HUES64 (cell line): ENCODE measurements at regions not wholly inside any gene's neighbourhood (a gene's known extent, or its start where the extent isn't known, plus 50 kb on each side); places are given as distances from the start of the nearest gene placed in this dataset.

Experiments used
- H3K27ac ChIP-seq: 2 replicates; pipeline ENCODE4 v1.7.0; 2013; ENCODE audit warnings: low read depth, low read length, inconsistent platforms
- H3K27me3 ChIP-seq: 2 replicates; pipeline ENCODE4 v1.6.1; 2013; ENCODE audit warnings: mild to moderate bottlenecking, low read length; ENCODE audit not compliant: insufficient read depth
- H3K36me3 ChIP-seq: 2 replicates; pipeline ENCODE4 v1.6.1; 2013; ENCODE audit warnings: mild to moderate bottlenecking, low read length; ENCODE audit not compliant: insufficient read depth
- H3K4me1 ChIP-seq: 2 replicates; pipeline ENCODE4 v1.6.1; 2013; ENCODE audit warnings: mild to moderate bottlenecking, low read length, moderate library complexity; ENCODE audit not compliant: insufficient read depth
- H3K4me3 ChIP-seq: 2 replicates; pipeline ENCODE4 v1.5.1; 2013; ENCODE audit warnings: mild to moderate bottlenecking, low read length, moderate library complexity
- H3K9ac ChIP-seq: 2 replicates; pipeline ENCODE4 v1.6.1; 2013; ENCODE audit warnings: mild to moderate bottlenecking, low read depth, low read length
- H3K9me3 ChIP-seq: 2 replicates; pipeline ENCODE4 v1.6.1; 2013; ENCODE audit warnings: low read depth, low read length; ENCODE audit not compliant: insufficient read depth
- WGBS: fragments of 150-250, 120-280 bp; methylation state at CpG from one replicate; pipeline ENCODE4 v1.1.7; 2013; ENCODE audit warnings: missing lambda C conversion rate; 5-methylcytosine and 5-hydroxymethylcytosine counted together

- WGBS, result 89% methylated on average over 4 of the region's 4 CpGs
- no peak overlapping the region for H3K27ac ChIP-seq
- H3K27me3 ChIP-seq, result no peaks in the 10 kb centered on the region
- no peak overlapping the region for H3K9ac ChIP-seq
- no peaks in the 10 kb centered on the region for H3K4me1 ChIP-seq
- no peaks in the 10 kb centered on the region for H3K9me3 ChIP-seq
- H3K4me3 ChIP-seq, result no peak overlapping the region
- no peaks in the 10 kb centered on the region for H3K36me3 ChIP-seq
Measured at GRCh38 chr1:55316502-55316901, 101.3 kb upstream of the USP24 start.

GRCh38 chr1:55315552-55315951 lies 100.4 kb upstream of the USP24 start:
- Histone ChIP-seq H3K36me3 (no peaks in the 10 kb centered on the region), H3K9me3 (no peaks in the 10 kb centered on the region), H3K27me3 (no peaks in the 10 kb centered on the region), H3K27ac (no peak overlapping the region), H3K9ac (no peak overlapping the region), H3K4me1 (peaks cover 6% of the 10 kb centered on the region; the same call in 1 of the 2 replicates), H3K4me3 (no peak overlapping the region)
- WGBS, result no CpG with 5 or more reads among the region's 1 CpG

- Histone ChIP-seq H3K9ac (no peak overlapping the region), H3K9me3 (no peaks in the 10 kb centered on the region), H3K36me3 (no peaks in the 10 kb centered on the region), H3K27ac (no peak overlapping the region), H3K4me3 (no peak overlapping the region), H3K4me1 (peaks cover 6% of the 10 kb centered on the region; the same call in 1 of the 2 replicates), H3K27me3 (no peaks in the 10 kb centered on the region)
- WGBS, result 95% methylated on average over 4 of the region's 4 CpGs
Measured at GRCh38 chr1:55314740-55315139, 99.6 kb upstream of the USP24 start.

DNA sequence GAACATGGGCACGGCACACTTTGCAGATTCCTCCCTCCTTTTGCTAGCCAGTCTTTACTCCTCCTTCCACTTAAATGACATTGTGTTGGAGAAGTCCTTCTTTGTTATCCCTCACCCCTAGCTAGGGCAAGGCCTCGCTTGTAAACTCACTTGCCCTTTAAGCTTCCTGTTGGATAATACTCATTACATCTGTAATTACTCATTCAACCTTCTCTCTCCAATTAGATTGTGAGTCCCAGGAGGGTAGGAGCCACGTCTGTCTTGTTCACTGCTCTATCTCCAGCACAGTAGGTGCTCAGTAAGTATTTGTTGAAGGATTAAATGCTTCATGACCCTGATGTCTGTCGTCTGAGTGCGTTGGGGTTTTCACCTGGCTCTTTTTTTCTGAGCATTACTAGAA lies 98.7 kb upstream of the USP24 start:
- Histone ChIP-seq H3K9me3 (no peaks in the 10 kb centered on the region), H3K36me3 (no peaks in the 10 kb centered on the region), H3K4me1 (peaks cover 6% of the 10 kb centered on the region; the same call in 1 of the 2 replicates), H3K4me3 (no peak overlapping the region), H3K9ac (no peak overlapping the region), H3K27me3 (no peaks in the 10 kb centered on the region), H3K27ac (no peak overlapping the region)
- WGBS, result 64% methylated on average over 4 of the region's 5 CpGs

DNA sequence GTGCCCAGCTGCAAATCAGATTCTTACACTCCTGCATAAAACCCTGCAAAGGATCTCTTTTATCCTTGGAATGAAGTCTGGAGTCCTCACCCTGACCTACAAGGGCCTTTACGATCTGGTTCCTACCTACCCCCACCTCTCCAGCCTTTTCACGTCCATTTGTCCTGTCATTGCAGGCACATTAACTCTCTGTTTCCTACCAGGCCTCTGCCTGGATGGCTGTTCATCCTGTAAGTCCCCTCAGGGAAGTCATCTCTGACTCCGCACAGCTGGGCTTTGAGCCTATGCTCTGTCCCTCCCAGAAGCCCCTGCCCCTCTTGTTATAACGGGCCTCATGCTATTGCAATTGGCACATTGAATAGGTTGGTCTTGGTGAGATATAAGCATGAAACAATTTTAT lies 96.8 kb upstream of the USP24 start:
- Histone ChIP-seq H3K27ac (no peak overlapping the region), H3K27me3 (no peaks in the 10 kb centered on the region), H3K4me3 (no peak overlapping the region), H3K9ac (no peak overlapping the region), H3K9me3 (no peaks in the 10 kb centered on the region), H3K36me3 (no peaks in the 10 kb centered on the region), H3K4me1 (peaks cover 6% of the 10 kb centered on the region; the same call in 1 of the 2 replicates)
- 89% methylated on average over 4 of the region's 4 CpGs for WGBS

DNA sequence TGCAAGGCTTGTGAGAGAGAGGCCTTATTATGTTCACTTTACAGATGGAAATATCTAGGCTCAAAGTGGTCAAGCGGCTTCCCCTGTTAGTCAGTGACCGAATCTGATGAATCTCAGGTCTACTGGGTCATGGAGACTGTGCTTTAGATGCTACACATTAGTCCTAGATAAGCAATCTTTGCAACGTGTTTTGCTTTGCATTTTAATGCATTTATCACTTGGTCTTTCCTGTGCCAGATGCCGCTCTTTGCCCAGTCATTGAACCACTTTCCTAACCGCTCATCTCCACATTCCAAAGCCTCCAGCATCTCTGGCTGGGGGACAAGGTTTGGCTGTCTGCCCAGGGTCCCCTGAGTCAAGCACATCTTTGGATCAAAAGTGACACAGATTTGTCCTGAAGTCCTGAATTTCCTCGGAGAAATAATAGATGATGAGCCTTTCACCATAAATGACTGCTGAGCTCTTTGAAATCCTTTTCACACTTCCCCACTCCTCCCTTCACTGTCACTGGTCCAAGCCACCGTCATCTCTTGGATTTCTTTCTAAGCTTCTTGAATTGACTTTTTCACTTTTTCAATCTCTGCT lies 96.0 kb upstream of the USP24 start:
- 90% methylated on average over 7 of the region's 7 CpGs for whole genome bisulfite sequencing
- no peak overlapping the region for H3K27ac ChIP-seq
- no peak overlapping the region for H3K4me3 ChIP-seq
- no peaks in the 10 kb centered on the region for H3K9me3 ChIP-seq
- peaks cover 6% of the 10 kb centered on the region; the same call in 1 of the 2 replicates for H3K4me1 ChIP-seq
- H3K36me3 ChIP-seq, result no peaks in the 10 kb centered on the region
- no peaks in the 10 kb centered on the region for H3K27me3 ChIP-seq
- H3K9ac ChIP-seq, result no peak overlapping the region

GRCh38 chr1:55310505-55310971 lies 95.4 kb upstream of the USP24 start:
- Histone ChIP-seq H3K9ac (no peak overlapping the region), H3K27ac (no peak overlapping the region), H3K4me3 (no peak overlapping the region), H3K27me3 (no peaks in the 10 kb centered on the region), H3K4me1 (peaks cover 6% of the 10 kb centered on the region; the same call in 1 of the 2 replicates), H3K9me3 (no peaks in the 10 kb centered on the region), H3K36me3 (no peaks in the 10 kb centered on the region)
- 85% methylated on average over 3 of the region's 3 CpGs for WGBS

GRCh38 chr1:55309786-55310504 lies 94.8 kb upstream of the USP24 start:
- WGBS, result 83% methylated on average over 18 of the region's 18 CpGs

GRCh38 chr1:55309053-55309452 lies 93.9 kb upstream of the USP24 start:
- Histone ChIP-seq H3K27ac (no peak overlapping the region), H3K4me3 (no peak overlapping the region), H3K9ac (no peak overlapping the region), H3K4me1 (peaks cover 6% of the 10 kb centered on the region; the same call in 1 of the 2 replicates), H3K27me3 (no peaks in the 10 kb centered on the region), H3K36me3 (no peaks in the 10 kb centered on the region), H3K9me3 (no peaks in the 10 kb centered on the region)
- WGBS, result 91% methylated on average over 2 of the region's 2 CpGs

More at GRCh38 chr1:55309786-55310504, 94.8 kb upstream of the USP24 start:
- Histone ChIP-seq H3K4me3 (no peak overlapping the region), H3K36me3 (no peaks in the 10 kb centered on the region), H3K27ac (no peak overlapping the region), H3K9me3 (no peaks in the 10 kb centered on the region), H3K4me1 (peaks cover 6% of the 10 kb centered on the region; the same call in 1 of the 2 replicates), H3K27me3 (no peaks in the 10 kb centered on the region), H3K9ac (no peak overlapping the region)

- Histone ChIP-seq H3K36me3 (no peaks in the 10 kb centered on the region), H3K4me1 (0 out of 2 replicates have a peak, but pooled peaks cover 2% of the 10 kb centered on the region), H3K4me3 (no peak overlapping the region), H3K27ac (no peak overlapping the region), H3K27me3 (no peaks in the 10 kb centered on the region), H3K9me3 (no peaks in the 10 kb centered on the region), H3K9ac (no peak overlapping the region)
- 47% methylated on average over 2 of the region's 2 CpGs for WGBS
Measured at GRCh38 chr1:55305735-55306134, 90.6 kb upstream of the USP24 start.

GRCh38 chr1:55304229-55304740 lies 89.1 kb upstream of the USP24 start:
- H3K4me3 ChIP-seq, result no peak overlapping the region
- 24% methylated on average over 1 of the region's 1 CpG for WGBS
- no peaks in the 10 kb centered on the region for H3K36me3 ChIP-seq
- no peaks in the 10 kb centered on the region for H3K4me1 ChIP-seq
- no peaks in the 10 kb centered on the region for H3K9me3 ChIP-seq
- no peaks in the 10 kb centered on the region for H3K27me3 ChIP-seq
- H3K9ac ChIP-seq, result no peak overlapping the region
- H3K27ac ChIP-seq, result no peak overlapping the region
